ENCODE measurements at regions not wholly inside any gene's neighbourhood (a gene's known extent, or its start where the extent isn't known, plus 50 kb on each side); places are given as distances from the start of the nearest gene placed in this dataset.

DNA sequence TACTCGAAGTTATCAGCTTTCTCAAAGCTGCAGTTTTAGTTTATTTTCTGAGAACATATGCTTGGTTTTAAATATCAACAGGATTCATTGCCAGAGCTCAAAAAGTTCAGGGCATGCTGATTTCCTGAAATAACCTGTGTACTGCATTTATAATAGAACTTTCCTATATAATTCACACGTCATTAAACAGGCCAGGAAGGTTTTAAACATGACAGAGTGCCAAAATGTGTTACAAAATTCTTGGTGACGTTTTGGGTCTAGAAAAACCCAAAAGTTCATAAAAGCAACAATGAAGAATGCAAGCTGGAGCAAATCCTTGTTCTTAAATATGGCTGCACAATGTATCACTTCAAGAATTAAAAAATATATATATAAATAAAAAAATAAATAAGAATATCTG lies 1139.1 kb downstream of the CDH11 start:
- no peak overlapping the region for H3K4me3 ChIP-seq (ENCODE audit: low read depth, low read length)
- no peak for DNase-seq (ENCODE audit: low read depth)
- TF ChIP-seq CTCF (IDR thresholded peaks at IDR 0.05; ENCODE audit: insufficient read depth, low read depth, low read length): no peak

DNA sequence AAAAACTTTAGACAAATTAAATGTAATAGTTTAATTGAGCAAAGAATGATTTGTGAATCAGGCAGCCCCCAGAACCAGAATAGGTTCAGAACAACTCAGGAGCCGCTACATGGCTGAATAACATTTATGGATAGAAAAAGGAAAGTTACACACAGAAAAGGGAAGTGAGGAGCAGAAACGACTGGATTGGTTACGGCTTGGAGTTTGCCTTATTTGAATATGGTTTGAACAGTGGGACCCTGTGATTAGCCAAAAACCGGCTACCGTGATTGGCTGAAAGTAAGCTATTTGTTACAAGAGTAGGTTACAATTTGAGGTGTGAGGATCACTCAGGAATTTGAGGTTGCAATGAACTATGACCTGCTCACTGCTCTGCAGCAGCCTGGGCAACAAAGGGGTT lies 1139.8 kb downstream of the CDH11 start:
- H3K4me3 ChIP-seq (ENCODE audit: low read depth, low read length): no peak overlapping the region
- no peak for DNase-seq (ENCODE audit: low read depth)
- no peak for TF ChIP-seq CTCF (IDR thresholded peaks at IDR 0.05; ENCODE audit: insufficient read depth, low read depth, low read length)

- H3K4me3 ChIP-seq (ENCODE audit: low read depth, low read length): no peak overlapping the region
- no peak for DNase-seq (ENCODE audit: low read depth)
- TF ChIP-seq CTCF (IDR thresholded peaks at IDR 0.05; ENCODE audit: insufficient read depth, low read depth, low read length): no peak
These were observed 1140.2 kb downstream of the CDH11 start for GRCh38 chr16:63981639-63982038.

DNA sequence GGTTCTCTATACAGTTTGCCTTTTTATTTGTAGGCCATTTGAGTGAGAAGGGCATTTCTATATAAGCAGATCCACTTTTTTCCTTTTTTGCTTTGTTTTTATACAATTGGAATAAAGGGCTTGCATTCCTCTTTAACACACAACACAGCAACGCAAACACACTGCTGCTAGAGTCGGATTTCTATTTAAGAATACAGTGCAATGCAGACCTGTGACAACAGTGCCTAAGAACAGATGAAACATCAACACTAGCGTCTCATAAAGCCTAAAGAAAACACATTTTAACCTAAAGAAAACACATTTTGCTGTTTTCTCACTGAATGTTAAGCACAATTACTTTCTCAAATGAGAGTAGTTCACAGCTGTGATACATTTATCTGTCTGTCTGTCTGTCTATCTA lies 1141.1 kb downstream of the CDH11 start:
- TF ChIP-seq CTCF (IDR thresholded peaks at IDR 0.05; ENCODE audit: insufficient read depth, low read depth, low read length): no peak
- no peak overlapping the region for H3K4me3 ChIP-seq (ENCODE audit: low read depth, low read length)
- no peak for DNase-seq (ENCODE audit: low read depth)

- no peak overlapping the region for H3K4me3 ChIP-seq (ENCODE audit: low read depth, low read length)
- no peak for TF ChIP-seq CTCF (IDR thresholded peaks at IDR 0.05; ENCODE audit: insufficient read depth, low read depth, low read length)
- DNase-seq (ENCODE audit: low read depth): no peak
These were observed 1143.6 kb downstream of the CDH11 start for GRCh38 chr16:63978240-63978639.

- no peak overlapping the region for H3K4me3 ChIP-seq (ENCODE audit: low read depth, low read length)
- no peak for TF ChIP-seq CTCF (IDR thresholded peaks at IDR 0.05; ENCODE audit: insufficient read depth, low read depth, low read length)
- no peak for DNase-seq (ENCODE audit: low read depth)
These were observed 1145.5 kb downstream of the CDH11 start for GRCh38 chr16:63976345-63976744.

- TF ChIP-seq CTCF (IDR thresholded peaks at IDR 0.05; ENCODE audit: insufficient read depth, low read depth, low read length): no peak
- H3K4me3 ChIP-seq (ENCODE audit: low read depth, low read length): no peak overlapping the region
- DNase-seq (ENCODE audit: low read depth): no peak
These were observed 1146.2 kb downstream of the CDH11 start for GRCh38 chr16:63975669-63976068.

Measured in fibroblast of villous mesenchyme (primary cell).